WI38 (cell line): ENCODE measurements at regions not wholly inside any gene's neighbourhood (a gene's known extent, or its start where the extent isn't known, plus 50 kb on each side); places are given as distances from the start of the nearest gene placed in this dataset.

Experiments
- H3K4me3 ChIP-seq: 2 replicates; pipeline ENCODE4 v1.5.1; 2011; ENCODE audit warnings: low read depth, mild to moderate bottlenecking, control low read depth, low read length
- TF ChIP-seq, protein P1 (sequence below): IDR thresholded peaks from 2 replicates; pipeline ENCODE4 v1.5.1; 2012; ENCODE audit warnings: low read depth, mild to moderate bottlenecking, control low read depth, low read length

DNA sequence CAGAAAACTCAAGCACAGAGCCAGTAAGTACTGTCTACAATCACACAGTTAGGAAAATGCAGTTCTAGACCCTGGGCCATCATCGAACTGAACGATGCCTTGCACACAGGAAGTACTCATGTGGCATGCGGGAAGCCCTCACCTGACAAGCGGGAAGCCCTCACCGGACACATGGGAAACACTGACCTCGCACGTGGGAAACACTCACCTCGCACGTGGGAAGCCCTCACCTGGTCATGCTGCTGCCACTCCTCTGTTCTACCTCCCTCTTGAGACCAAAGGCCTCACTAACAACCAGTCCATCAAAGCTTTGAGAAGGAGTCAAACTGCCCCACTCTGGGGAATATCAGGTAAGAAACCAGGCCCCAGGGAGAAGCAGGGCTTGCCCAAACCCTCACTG is 105.6 kb upstream of the PTPRT start:
- H3K4me3 ChIP-seq = no peak overlapping the region
- TF ChIP-seq, protein P1, sequence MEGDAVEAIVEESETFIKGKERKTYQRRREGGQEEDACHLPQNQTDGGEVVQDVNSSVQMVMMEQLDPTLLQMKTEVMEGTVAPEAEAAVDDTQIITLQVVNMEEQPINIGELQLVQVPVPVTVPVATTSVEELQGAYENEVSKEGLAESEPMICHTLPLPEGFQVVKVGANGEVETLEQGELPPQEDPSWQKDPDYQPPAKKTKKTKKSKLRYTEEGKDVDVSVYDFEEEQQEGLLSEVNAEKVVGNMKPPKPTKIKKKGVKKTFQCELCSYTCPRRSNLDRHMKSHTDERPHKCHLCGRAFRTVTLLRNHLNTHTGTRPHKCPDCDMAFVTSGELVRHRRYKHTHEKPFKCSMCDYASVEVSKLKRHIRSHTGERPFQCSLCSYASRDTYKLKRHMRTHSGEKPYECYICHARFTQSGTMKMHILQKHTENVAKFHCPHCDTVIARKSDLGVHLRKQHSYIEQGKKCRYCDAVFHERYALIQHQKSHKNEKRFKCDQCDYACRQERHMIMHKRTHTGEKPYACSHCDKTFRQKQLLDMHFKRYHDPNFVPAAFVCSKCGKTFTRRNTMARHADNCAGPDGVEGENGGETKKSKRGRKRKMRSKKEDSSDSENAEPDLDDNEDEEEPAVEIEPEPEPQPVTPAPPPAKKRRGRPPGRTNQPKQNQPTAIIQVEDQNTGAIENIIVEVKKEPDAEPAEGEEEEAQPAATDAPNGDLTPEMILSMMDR = no peak

DNA sequence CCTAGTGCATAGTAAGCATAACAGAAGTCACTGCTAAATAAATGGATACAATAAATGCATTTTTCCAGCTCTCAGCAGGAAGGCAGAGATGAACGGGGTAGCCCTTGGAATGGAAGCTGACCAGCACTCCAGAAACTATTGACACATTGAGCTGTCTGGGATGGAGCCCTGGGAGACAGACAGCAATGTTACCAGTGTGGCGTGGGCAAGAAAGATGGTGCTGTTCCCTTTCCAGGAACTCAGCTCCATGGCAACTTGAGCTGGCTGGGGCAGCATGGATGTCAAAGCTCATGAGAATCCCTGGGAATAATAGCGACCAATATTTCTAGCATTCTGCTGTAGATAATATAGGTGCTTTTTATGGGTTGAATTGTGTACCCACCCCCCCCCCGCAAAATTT is 104.3 kb upstream of the PTPRT start:
- TF ChIP-seq, protein P1 = no peak
- H3K4me3 ChIP-seq = no peak overlapping the region

DNA sequence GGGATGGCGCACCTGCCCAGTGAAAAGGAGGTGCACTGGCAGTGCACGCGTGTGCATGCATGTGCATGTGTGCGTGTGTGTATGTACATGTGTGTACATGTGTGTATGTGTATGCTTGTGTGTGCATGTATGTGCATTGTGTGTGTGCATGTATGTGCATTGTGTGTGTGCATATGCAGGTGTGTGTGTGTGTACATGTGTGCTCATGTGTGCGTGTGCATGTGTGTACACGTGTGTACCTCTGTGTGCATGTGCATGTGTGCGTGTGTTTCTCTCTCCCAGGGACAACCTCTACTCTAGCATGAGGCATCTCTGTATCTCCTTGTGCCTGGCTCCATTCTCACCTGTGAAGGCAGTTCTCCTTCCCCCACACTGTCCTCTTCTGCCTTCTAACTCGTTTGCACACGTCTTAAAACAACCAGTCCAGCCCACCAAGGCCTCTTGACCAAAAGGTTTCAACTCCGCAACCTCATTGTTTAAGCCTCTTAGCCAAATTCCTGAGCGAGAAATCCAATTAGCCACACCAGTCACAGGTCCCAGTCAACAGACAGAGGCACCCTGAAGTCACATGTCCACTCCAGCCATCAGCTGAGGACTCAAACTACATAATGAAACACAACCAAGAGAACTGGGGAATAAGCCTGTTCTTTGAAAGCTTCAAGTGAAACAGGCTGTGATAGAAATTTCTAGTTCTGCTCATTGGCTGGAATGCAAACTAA is 103.5 kb upstream of the PTPRT start:
- no peak overlapping the region for H3K4me3 ChIP-seq
- TF ChIP-seq, protein P1 = no peak

DNA sequence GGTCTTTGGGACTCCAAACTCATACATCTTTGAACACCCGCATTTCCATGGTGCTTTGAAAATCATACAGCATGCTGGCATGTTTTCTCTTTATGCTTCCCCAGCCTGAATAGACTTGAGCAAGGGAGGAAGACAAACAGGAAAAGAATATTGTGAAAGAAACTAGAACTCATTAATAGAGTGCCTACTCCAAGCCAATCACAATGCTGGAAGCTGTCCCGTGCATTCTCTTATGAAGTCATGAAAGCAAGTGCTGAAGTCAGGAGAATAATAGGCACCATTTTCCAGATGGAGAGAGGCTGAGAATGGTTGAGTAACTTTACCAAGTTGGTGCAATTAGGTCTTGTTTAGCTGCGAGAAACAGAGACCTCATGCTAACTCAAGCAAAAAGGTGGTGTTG is 102.5 kb upstream of the PTPRT start:
- TF ChIP-seq, protein P1 = no peak
- H3K4me3 ChIP-seq = no peak overlapping the region

DNA sequence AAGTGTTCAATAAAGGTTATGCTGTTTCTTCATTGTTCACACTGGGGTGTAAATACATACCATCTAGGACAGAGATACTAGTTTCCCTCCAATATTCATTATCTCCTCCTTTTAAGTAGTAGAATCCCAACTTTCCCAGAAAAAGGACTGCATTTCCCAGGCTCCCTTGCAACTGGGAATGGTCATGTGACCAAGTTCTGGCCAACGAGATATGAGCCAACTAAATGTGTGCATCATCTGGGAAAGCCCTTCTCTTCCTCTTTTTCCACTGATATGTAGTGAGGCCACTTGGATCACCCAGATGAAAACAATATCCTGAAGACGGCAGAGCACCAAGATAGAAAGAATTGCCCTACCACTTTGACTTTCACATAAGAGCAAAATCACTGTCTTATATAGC is 97.9 kb upstream of the PTPRT start:
- H3K4me3 ChIP-seq = no peak overlapping the region
- TF ChIP-seq, protein P1 = no peak

DNA sequence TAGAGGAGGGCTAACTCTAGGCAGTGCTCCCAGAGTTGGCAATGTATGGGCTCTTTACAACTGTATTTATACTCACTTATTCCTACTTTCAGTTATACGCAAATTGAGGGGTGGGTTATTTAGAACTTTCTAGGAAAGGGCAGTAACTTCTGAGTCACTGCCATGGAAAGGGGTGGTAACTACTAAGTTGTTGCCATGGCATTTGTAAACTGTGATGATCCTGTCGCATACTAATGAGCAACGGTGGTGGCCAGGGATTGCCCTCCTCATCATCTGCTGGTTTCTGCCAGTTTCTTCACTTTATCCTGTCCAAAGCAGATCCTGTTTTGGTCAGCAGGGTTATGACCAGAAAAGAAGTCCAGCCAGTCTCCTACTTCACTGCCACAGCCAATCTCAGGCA is 95.5 kb upstream of the PTPRT start:
- no peak overlapping the region for H3K4me3 ChIP-seq
- TF ChIP-seq, protein P1 = no peak

DNA sequence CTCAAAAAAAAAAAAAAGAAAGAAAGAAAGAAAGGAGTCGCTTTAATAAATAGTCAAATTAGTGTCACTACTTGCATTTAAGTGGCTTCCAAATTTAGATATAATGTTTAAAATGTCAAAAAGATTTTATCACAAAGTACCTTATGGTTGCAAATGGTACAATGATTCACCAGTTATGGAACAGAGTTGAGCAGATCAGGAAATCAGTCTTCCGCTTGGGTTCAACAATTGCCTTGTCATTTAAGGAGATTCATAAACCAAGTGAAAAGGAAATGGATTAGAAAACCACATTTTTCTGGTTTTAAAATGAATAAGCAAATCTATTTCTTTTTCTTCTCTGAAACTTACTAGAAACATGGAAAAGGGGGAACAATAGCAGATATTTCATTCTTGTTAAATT is 94.8 kb upstream of the PTPRT start:
- no peak overlapping the region for H3K4me3 ChIP-seq
- TF ChIP-seq, protein P1 = no peak
